Panc1 (cell line): ENCODE measurements at regions not wholly inside any gene's neighbourhood (a gene's known extent, or its start where the extent isn't known, plus 50 kb on each side); places are given as distances from the start of the nearest gene placed in this dataset.

Experiments used
- ATAC-seq: fragments of 200-7000 bp; cut with Tn5 transposase; 2 replicates; pipeline ENCODE4 v1.9.1; 2020; ENCODE audit warnings: mild to moderate bottlenecking, moderate library complexity
- BruUV-seq: library from RNA; stranded (reverse); fragments of 400-500 nt; replicated peaks from 2 replicates; lab custom pipeline; 2021; lab: Mats Ljungman, UMichigan
- CTCF ChIA-PET: fragments of 300-600 bp; sonication (Branson Sonifier 250); formaldehyde crosslinking; loops from one replicate; lab custom pipeline; 2022; ENCODE audit warnings: antibody characterized with exemption; lab: Charles Lee
- POLR2A ChIA-PET: fragments of 300-600 bp; sonication (Branson Sonifier 250); formaldehyde crosslinking; loops from one replicate; lab custom pipeline; 2022; ENCODE audit warnings: antibody characterized with exemption; lab: Charles Lee
- DNase-seq: peaks from one replicate; pipeline ENCODE4 v3.0.0-alpha.2; 2010; ENCODE audit warnings: low read depth, low spot score
- H3K27ac ChIP-seq: 2 replicates; pipeline ENCODE4 v1.5.1; 2011; ENCODE audit warnings: mild to moderate bottlenecking, low read length, inconsistent platforms
- H3K27me3 ChIP-seq: fragments of 200-500 bp; sonication (Bioruptor generic); 2 replicates; pipeline ENCODE4 v1.6.0; 2014; ENCODE audit warnings: low read length, inconsistent platforms; ENCODE audit not compliant: control insufficient read depth, insufficient read depth
- H3K36me3 ChIP-seq: fragments of 200-500 bp; sonication (Bioruptor generic); 2 replicates; pipeline ENCODE4 v1.5.1; 2014; ENCODE audit warnings: inconsistent platforms, mild to moderate bottlenecking, low read length, moderate library complexity; ENCODE audit not compliant: control insufficient read depth, insufficient read depth
- H3K4me1 ChIP-seq: 2 replicates; pipeline ENCODE4 v1.5.1; 2011; ENCODE audit warnings: inconsistent platforms, mild to moderate bottlenecking, low read length, moderate library complexity; ENCODE audit not compliant: control insufficient read depth, insufficient read depth
- H3K4me3 ChIP-seq, 2 experiments: 2 replicates each; pipeline ENCODE4 v1.5.1; 2011 to 2012; ENCODE audit warnings: low read depth in 2 of 2, low read length in 2 of 2, mild to moderate bottlenecking in 2 of 2, inconsistent platforms in 1 of 2, moderate library complexity in 1 of 2
- H3K9me3 ChIP-seq: fragments of 200-500 bp; sonication (Bioruptor generic); 2 replicates; pipeline ENCODE4 v1.5.1; 2014; ENCODE audit warnings: low read depth, mild to moderate bottlenecking, inconsistent platforms, low read length, moderate library complexity; ENCODE audit not compliant: control insufficient read depth, insufficient read depth
- POLR2AphosphoS5 ChIP-seq: IDR thresholded peaks from 2 replicates; pipeline ENCODE4 v1.6.1; 2012; ENCODE audit warnings: mild to moderate bottlenecking, low read depth, low read length, moderate library complexity
- SIN3A ChIP-seq: IDR thresholded peaks from 2 replicates; pipeline ENCODE4 v1.6.1; 2012; ENCODE audit warnings: low read depth, mild to moderate bottlenecking, low read length, moderate library complexity, borderline replicate concordance; ENCODE audit not compliant: insufficient read depth
- TCF7L2 ChIP-seq: IDR thresholded peaks from 2 replicates; pipeline ENCODE4 v1.6.1; 2011; ENCODE audit warnings: mild to moderate bottlenecking, low read depth, low read length, inconsistent platforms
- in situ Hi-C: cut with HindIII; loops from 2 replicates; pipeline ENCODE4 v1.10.0; 2016; ENCODE audit warnings: low sequenced_read_pairs, low pct_unique_long_range_greater_than_20kb
- intact Hi-C: fragments of 100-400 bp; cut with micrococcal nuclease; formaldehyde crosslinking; loops from one replicate; pipeline ENCODE4 v1.10.0; 2022; ENCODE audit not compliant: unreplicated experiment
- TF ChIP-seq, protein P1 (sequence below), 2 experiments: IDR thresholded peaks; 2 replicates each; pipeline ENCODE4 v1.6.1; 2011 to 2012; ENCODE audit warnings: low read depth in 2 of 2, control low read depth in 1 of 2, low read length in 1 of 2, mild to moderate bottlenecking in 1 of 2, moderate library complexity in 1 of 2; ENCODE audit not compliant: insufficient read depth in 1 of 2
- TF ChIP-seq, protein P2 (sequence below): fragments of 450-650 bp; IDR thresholded peaks from 2 replicates; pipeline ENCODE4 v1.5.1; 2017; ENCODE audit warnings: mild to moderate bottlenecking

DNA sequence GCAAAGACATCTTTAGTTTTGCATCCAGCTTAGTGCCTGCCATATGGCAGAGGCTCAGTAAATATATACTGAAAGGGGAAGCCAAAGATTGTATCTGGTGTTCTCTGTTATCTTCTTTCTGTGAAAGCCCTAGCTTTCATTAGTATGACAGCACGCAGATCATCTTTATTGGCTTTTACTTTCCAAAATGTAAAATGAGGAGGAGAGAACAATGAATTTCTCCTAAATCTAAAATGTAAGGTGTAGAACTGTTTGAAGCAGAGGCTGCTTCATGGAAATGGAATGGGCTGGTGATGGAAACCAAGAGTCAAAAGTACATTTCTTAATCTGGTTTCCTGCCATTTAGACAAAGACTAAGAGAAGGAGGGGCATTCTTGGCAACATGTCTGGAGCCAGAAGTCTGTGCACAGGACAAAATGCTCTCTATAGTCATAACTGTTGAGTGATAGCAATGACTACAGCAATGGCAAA, 1029.9 kb upstream of the PIK3C3 start:
- H3K4me3 ChIP-seq, result no peak overlapping the region
- no peaks in the 10 kb centered on the region for H3K27me3 ChIP-seq
- no peak overlapping the region for H3K27ac ChIP-seq
- H3K9me3 ChIP-seq, result no peaks in the 10 kb centered on the region
- DNase-seq (no peak), ATAC-seq (no peak)
- H3K4me1 ChIP-seq, result no peaks in the 10 kb centered on the region
- POLR2A ChIA-PET, result no interaction called here
- TF ChIP-seq POLR2AphosphoS5, result no peak
- TF ChIP-seq, protein P1, sequence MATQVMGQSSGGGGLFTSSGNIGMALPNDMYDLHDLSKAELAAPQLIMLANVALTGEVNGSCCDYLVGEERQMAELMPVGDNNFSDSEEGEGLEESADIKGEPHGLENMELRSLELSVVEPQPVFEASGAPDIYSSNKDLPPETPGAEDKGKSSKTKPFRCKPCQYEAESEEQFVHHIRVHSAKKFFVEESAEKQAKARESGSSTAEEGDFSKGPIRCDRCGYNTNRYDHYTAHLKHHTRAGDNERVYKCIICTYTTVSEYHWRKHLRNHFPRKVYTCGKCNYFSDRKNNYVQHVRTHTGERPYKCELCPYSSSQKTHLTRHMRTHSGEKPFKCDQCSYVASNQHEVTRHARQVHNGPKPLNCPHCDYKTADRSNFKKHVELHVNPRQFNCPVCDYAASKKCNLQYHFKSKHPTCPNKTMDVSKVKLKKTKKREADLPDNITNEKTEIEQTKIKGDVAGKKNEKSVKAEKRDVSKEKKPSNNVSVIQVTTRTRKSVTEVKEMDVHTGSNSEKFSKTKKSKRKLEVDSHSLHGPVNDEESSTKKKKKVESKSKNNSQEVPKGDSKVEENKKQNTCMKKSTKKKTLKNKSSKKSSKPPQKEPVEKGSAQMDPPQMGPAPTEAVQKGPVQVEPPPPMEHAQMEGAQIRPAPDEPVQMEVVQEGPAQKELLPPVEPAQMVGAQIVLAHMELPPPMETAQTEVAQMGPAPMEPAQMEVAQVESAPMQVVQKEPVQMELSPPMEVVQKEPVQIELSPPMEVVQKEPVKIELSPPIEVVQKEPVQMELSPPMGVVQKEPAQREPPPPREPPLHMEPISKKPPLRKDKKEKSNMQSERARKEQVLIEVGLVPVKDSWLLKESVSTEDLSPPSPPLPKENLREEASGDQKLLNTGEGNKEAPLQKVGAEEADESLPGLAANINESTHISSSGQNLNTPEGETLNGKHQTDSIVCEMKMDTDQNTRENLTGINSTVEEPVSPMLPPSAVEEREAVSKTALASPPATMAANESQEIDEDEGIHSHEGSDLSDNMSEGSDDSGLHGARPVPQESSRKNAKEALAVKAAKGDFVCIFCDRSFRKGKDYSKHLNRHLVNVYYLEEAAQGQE (IDR thresholded peaks at IDR 0.05; ENCODE audit: insufficient read depth in 1 of 2, low read depth in 2 of 2, low read length in 1 of 2), result no peak
- TF ChIP-seq, protein P2, sequence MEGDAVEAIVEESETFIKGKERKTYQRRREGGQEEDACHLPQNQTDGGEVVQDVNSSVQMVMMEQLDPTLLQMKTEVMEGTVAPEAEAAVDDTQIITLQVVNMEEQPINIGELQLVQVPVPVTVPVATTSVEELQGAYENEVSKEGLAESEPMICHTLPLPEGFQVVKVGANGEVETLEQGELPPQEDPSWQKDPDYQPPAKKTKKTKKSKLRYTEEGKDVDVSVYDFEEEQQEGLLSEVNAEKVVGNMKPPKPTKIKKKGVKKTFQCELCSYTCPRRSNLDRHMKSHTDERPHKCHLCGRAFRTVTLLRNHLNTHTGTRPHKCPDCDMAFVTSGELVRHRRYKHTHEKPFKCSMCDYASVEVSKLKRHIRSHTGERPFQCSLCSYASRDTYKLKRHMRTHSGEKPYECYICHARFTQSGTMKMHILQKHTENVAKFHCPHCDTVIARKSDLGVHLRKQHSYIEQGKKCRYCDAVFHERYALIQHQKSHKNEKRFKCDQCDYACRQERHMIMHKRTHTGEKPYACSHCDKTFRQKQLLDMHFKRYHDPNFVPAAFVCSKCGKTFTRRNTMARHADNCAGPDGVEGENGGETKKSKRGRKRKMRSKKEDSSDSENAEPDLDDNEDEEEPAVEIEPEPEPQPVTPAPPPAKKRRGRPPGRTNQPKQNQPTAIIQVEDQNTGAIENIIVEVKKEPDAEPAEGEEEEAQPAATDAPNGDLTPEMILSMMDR, result no peak
- no peak for TF ChIP-seq SIN3A
- no peak for TF ChIP-seq TCF7L2
- in situ Hi-C loops (no loop called here), intact Hi-C loops (no loop called here)
- CTCF ChIA-PET, result no interaction called here
- no peaks in the 10 kb centered on the region for H3K36me3 ChIP-seq
- no TSS peak for BruUV-seq

DNA sequence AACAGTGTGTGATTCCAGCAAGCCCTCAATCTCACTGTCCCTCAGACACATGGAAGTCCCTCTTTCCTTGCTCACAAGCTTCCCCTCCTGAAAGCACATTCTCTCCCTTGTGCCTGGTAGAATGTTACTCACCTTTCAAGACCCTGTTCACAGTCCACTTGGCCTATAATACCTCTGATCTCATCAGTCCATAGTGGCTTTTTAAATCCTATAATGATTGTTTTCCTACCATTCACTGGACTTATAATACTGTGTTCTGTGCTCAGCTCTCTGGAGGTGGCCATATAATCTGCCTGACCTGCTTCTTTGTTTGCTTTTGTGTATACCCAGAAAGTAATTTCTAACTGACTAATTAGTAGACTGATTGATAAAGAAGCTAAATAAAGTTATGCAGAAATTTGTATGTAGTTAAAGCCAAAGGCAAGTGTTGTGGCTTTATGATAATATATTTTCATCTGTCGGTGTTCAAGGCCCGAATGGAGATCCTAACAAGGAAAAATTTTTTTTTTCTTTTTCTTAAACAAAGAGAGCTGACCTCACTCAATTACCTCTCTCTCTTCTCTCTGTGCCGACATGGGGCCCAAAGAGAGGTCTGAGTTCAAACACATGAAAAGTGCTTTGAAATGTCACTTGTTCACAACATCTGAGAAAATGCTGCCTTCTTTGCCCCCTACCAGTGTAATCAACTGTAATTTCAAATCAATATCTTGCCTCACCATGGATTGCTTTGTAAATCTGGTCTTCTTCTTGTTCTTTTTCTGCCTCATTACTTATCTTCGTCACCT, 1033.0 kb upstream of the PIK3C3 start:
- Histone ChIP-seq H3K36me3 (no peaks in the 10 kb centered on the region), H3K4me1 (no peaks in the 10 kb centered on the region), H3K27me3 (no peaks in the 10 kb centered on the region), H3K4me3 (no peak overlapping the region), H3K9me3 (no peaks in the 10 kb centered on the region), H3K27ac (no peak overlapping the region)
- DNase-seq, result no peak
- BruUV-seq, result no TSS peak
- TF ChIP-seq, protein P2, result no peak
- TF ChIP-seq SIN3A (no peak), TCF7L2 (no peak), POLR2AphosphoS5 (no peak)
- TF ChIP-seq, protein P1 (IDR thresholded peaks at IDR 0.05; ENCODE audit: insufficient read depth in 1 of 2, low read depth in 2 of 2, low read length in 1 of 2), result no peak
- no peak for ATAC-seq
- intact Hi-C loops (no loop called here), in situ Hi-C loops (no loop called here)
- ChIA-PET POLR2A (no interaction called here), CTCF (no interaction called here)
